K562 (cell line): ENCODE measurements at regions not wholly inside any gene's neighbourhood (a gene's known extent, or its start where the extent isn't known, plus 50 kb on each side); places are given as distances from the start of the nearest gene placed in this dataset.

Experiments used
- ATAC-seq: fragments of 200-7000 bp; cut with Tn5 transposase; 3 replicates; pipeline ENCODE4 v1.9.1; 2020; ENCODE audit warnings: moderate library complexity
- BruUV-seq: library from RNA; stranded (reverse); fragments of 400-500 nt; replicated peaks from 2 replicates; lab custom pipeline; 2021; lab: Mats Ljungman, UMichigan
- CTCF ChIA-PET: fragments of 300-600 bp; formaldehyde crosslinking; extraction: SDS; loops from one replicate; lab custom pipeline; 2021; ENCODE audit warnings: low intra/inter-chr PET ratio; lab: Yijun Ruan, JAX
- POLR2A ChIA-PET: fragments of 300-600, 350-650 bp; sonication (Branson Sonifier 250); formaldehyde crosslinking; extraction: SDS; loops from one replicate; lab custom pipeline; 2021; ENCODE audit warnings: antibody characterized with exemption, inconsistent platforms; lab: Yijun Ruan, JAX
- DNase-seq, 4 experiments: peaks; one replicate each; pipeline versions ENCODE4 v3.0.0 to v3.0.0-alpha.2; 2011 to 2018; ENCODE audit warnings: low spot score in 3 of 4, mixed read lengths in 3 of 4; ENCODE audit errors: extremely low read depth in 1 of 4
- FAIRE-seq: peaks from 2 replicates; lab custom pipeline; 2011; peaks lifted over from hg19 to GRCh38; lab: Jason Lieb, UNC
- H2AFZ ChIP-seq: 2 replicates; pipeline ENCODE4 v1.6.0; 2011; ENCODE audit warnings: low read depth, low read length, control low read depth, inconsistent platforms
- H3K27ac ChIP-seq: fragments of 200-600 bp; 3 replicates; pipeline ENCODE4 v1.8.0; 2011; ENCODE audit warnings: low read depth, mild to moderate bottlenecking, control low read depth, inconsistent platforms, low read length, moderate library complexity, mixed read lengths; ENCODE audit errors: extremely low read depth
- H3K27me3 ChIP-seq, 2 experiments: fragments of 300-600 bp in 1 of 2; 2 replicates in 1 of 2; 3 replicates in 1 of 2; pipeline versions ENCODE4 v1.6.0 to v1.8.0; 2011; ENCODE audit warnings: inconsistent platforms in 2 of 2, low read length in 2 of 2, mild to moderate bottlenecking in 1 of 2, mixed read lengths in 1 of 2, moderate library complexity in 1 of 2; ENCODE audit not compliant: control insufficient read depth in 2 of 2, insufficient read depth in 2 of 2
- H3K36me3 ChIP-seq: fragments of 300-600 bp; 3 replicates; pipeline ENCODE4 v1.8.0; 2011; ENCODE audit warnings: mild to moderate bottlenecking, low read length, inconsistent platforms; ENCODE audit not compliant: control insufficient read depth, insufficient read depth
- H3K4me1 ChIP-seq, 2 experiments: fragments of 200-600 bp in 1 of 2; replicated peaks in 1 of 2; 2 replicates in 1 of 2; 3 replicates in 1 of 2; pipeline versions ENCODE4 v1.5.1 to v1.8.0; 2011; ENCODE audit warnings: inconsistent platforms in 2 of 2, low read length in 2 of 2, mild to moderate bottlenecking in 1 of 2, mixed read lengths in 1 of 2, moderate library complexity in 1 of 2; ENCODE audit not compliant: control insufficient read depth in 2 of 2, insufficient read depth in 2 of 2
- H3K4me2 ChIP-seq: 2 replicates; pipeline ENCODE4 v1.6.1; 2011; ENCODE audit warnings: low read length, control low read depth, inconsistent platforms, mixed read lengths; ENCODE audit not compliant: insufficient read depth
- H3K4me3 ChIP-seq: fragments of 200-600 bp; sonication (generic), shearing (Covaris generic); 2 replicates; pipeline ENCODE4 v1.5.1; 2016; ENCODE audit warnings: control low read depth, inconsistent platforms
- H3K79me2 ChIP-seq: fragments of 200-600 bp; 3 replicates; pipeline ENCODE4 v1.8.0; 2011; ENCODE audit warnings: low read length, inconsistent platforms; ENCODE audit not compliant: control insufficient read depth, insufficient read depth
- H3K9ac ChIP-seq, 2 experiments: 2 replicates each; pipeline versions ENCODE4 v1.6.0 to v1.6.1; 2011; ENCODE audit warnings: low read depth in 2 of 2, low read length in 2 of 2, control low read depth in 1 of 2, inconsistent platforms in 1 of 2, mild to moderate bottlenecking in 1 of 2, mixed read lengths in 1 of 2; ENCODE audit not compliant: insufficient read depth in 1 of 2
- H3K9me1 ChIP-seq: one replicate; pipeline ENCODE4 v1.6.0; 2011; ENCODE audit warnings: inconsistent platforms, mild to moderate bottlenecking, low read length, moderate library complexity; ENCODE audit not compliant: control insufficient read depth, insufficient read depth
- H3K9me3 ChIP-seq: replicated peaks from 2 replicates; pipeline ENCODE4 v1.5.1; 2011; ENCODE audit warnings: low read depth, low read length, inconsistent platforms; ENCODE audit not compliant: control insufficient read depth, insufficient read depth
- H4K20me1 ChIP-seq: replicated peaks from 2 replicates; pipeline ENCODE4 v1.6.1; 2011; ENCODE audit warnings: low read length, inconsistent platforms, mixed read lengths; ENCODE audit not compliant: control insufficient read depth, insufficient read depth
- ARID3B ChIP-seq: fragments of 250-450 bp; sonication (Bioruptor Pico); IDR thresholded peaks from 2 replicates; pipeline ENCODE4 v1.4.0; 2020; ENCODE audit warnings: borderline replicate concordance
- BRF1 ChIP-seq: IDR thresholded peaks from 3 replicates; pipeline ENCODE4 v1.6.1; 2011; ENCODE audit warnings: borderline replicate concordance, mild to moderate bottlenecking; ENCODE audit not compliant: insufficient read length; ENCODE audit errors: extremely low read depth
- CAMTA2 ChIP-seq: fragments of 250-450 bp; sonication (Bioruptor Pico); conservative IDR thresholded peaks from 2 replicates; pipeline ENCODE4 v1.5.1; 2022
- CREB1 ChIP-seq, 2 experiments: sonication (generic) in 1 of 2; formaldehyde crosslinking in 1 of 2; IDR thresholded peaks; 2 replicates each; pipeline versions ENCODE4 v1.6.1 to v1.8.0; 2012 to 2022; ENCODE audit warnings: inconsistent platforms in 1 of 2, mild to moderate bottlenecking in 1 of 2, missing genetic modification reagents in 1 of 2, moderate library complexity in 1 of 2
- CTCFL ChIP-seq: IDR thresholded peaks from 2 replicates; pipeline ENCODE4 v1.6.1; 2011; ENCODE audit warnings: borderline replicate concordance, low read depth, mild to moderate bottlenecking, moderate library complexity, low read length; ENCODE audit not compliant: insufficient read depth, poor library complexity, severe bottlenecking
- E2F4 ChIP-seq: sonication (generic); formaldehyde crosslinking; IDR thresholded peaks from 2 replicates; pipeline ENCODE4 v1.8.0; 2022; ENCODE audit warnings: mild to moderate bottlenecking, low read depth, missing genetic modification reagents
- GATAD2A ChIP-seq: fragments of 450-650 bp; IDR thresholded peaks from 2 replicates; pipeline ENCODE4 v1.6.1; 2017
- HMBOX1 ChIP-seq: sonication (generic); IDR thresholded peaks from 2 replicates; pipeline ENCODE4 v1.6.1; 2016
- RFX1 ChIP-seq: fragments of 450-650 bp; IDR thresholded peaks from 2 replicates; pipeline ENCODE4 v1.6.1; 2016; ENCODE audit warnings: mild to moderate bottlenecking, moderate library complexity
- SMAD4 ChIP-seq: fragments of 250-450 bp; sonication (Bioruptor Pico); conservative IDR thresholded peaks from 2 replicates; pipeline ENCODE4 v1.8.0; 2021; ENCODE audit warnings: inconsistent platforms, mild to moderate bottlenecking, moderate library complexity
- SMC3 ChIP-seq: conservative IDR thresholded peaks from 2 replicates; pipeline ENCODE4 v1.6.1; 2011; ENCODE audit warnings: low read depth, low read length, improper control_type of control experiment; ENCODE audit not compliant: insufficient read depth
- ZKSCAN8 ChIP-seq: fragments of 200-800 bp; sonication (Bioruptor generic); IDR thresholded peaks from 2 replicates; pipeline ENCODE4 v1.6.1; 2016; ENCODE audit warnings: missing genetic modification characterization, missing compliant biosample characterization
- ZNF134 ChIP-seq: fragments of 250-450 bp; sonication (Bioruptor Pico); conservative IDR thresholded peaks from 2 replicates; pipeline ENCODE4 v1.4.0; 2020
- ZNF140 ChIP-seq: fragments of 250-450 bp; sonication (Bioruptor Pico); IDR thresholded peaks from 2 replicates; pipeline ENCODE4 v1.8.0; 2021; ENCODE audit warnings: moderate library complexity, mild to moderate bottlenecking, inconsistent platforms
- ZNF41 ChIP-seq: fragments of 250-450 bp; sonication (Bioruptor Pico); conservative IDR thresholded peaks from 2 replicates; pipeline ENCODE4 v1.4.0; 2020; ENCODE audit warnings: mild to moderate bottlenecking
- ZNF79 ChIP-seq: fragments of 250-450 bp; sonication (Bioruptor Pico); IDR thresholded peaks from 2 replicates; pipeline ENCODE4 v1.4.0; 2020; ENCODE audit warnings: low read depth, mild to moderate bottlenecking, moderate library complexity
- ZSCAN32 ChIP-seq: fragments of 450-650 bp; formaldehyde crosslinking; IDR thresholded peaks from 2 replicates; pipeline ENCODE4 v1.4.0; 2020; ENCODE audit warnings: mild to moderate bottlenecking, moderate library complexity
- WGBS: fragments of 100-300 bp; shearing (Covaris generic); methylation state at CpG from one replicate; pipeline ENCODE4 v1.1.6; 2016; ENCODE audit warnings: low coverage, mixed read lengths; ENCODE audit not compliant: insufficient coverage; ENCODE audit errors: missing lambda C conversion rate; 5-methylcytosine and 5-hydroxymethylcytosine counted together
- in situ Hi-C: fragments of 300-500 bp; cut with MboI; formaldehyde crosslinking; loops from 4 replicates; pipeline ENCODE4 v1.15.0; 2018; ENCODE audit warnings: inconsistent platforms, mixed read lengths
- intact Hi-C: fragments of 100-400 bp; cut with micrococcal nuclease; formaldehyde crosslinking; loops from 2 replicates; pipeline ENCODE4 v1.14.2; 2022

- TF ChIP-seq E2F4 (CRISPR knock-in tag) (no peak), ARID3B (CRISPR knock-in tag) (no peak), ZNF79 (no peak), BRF1 (no peak), HMBOX1 (no peak), GATAD2A (no peak), CAMTA2 (CRISPR knock-in tag) (no peak), SMAD4 (no peak)
- TF ChIP-seq, all 486 proteins: peak for 0
These were observed 334.2 kb downstream of the IRX2 start (continued) for GRCh38 chr5:2417301-2417700.

GRCh38 chr5:2415678-2416077 lies 335.8 kb downstream of the IRX2 start:
- Histone ChIP-seq H3K4me2 (no peak overlapping the region), H3K36me3 (no peaks in the 10 kb centered on the region), H3K79me2 (no peaks in the 10 kb centered on the region), H4K20me1 (no peaks in the 10 kb centered on the region), H3K27ac (no peak overlapping the region), H3K9me3 (no peaks in the 10 kb centered on the region), H3K9me1 (no peaks in the 10 kb centered on the region), H3K9ac (no peak overlapping the region), H3K4me3 (no peak overlapping the region), H3K4me1 (peaks cover 0 to 4% of the 10 kb centered on the region in 2 experiments; a peak in 1 of 5 replicates), H3K27me3 (peaks cover 0 to 38% of the 10 kb centered on the region in 2 experiments; a peak in 3 of 5 replicates), H2AFZ (no peak overlapping the region)
- WGBS, result under 1% methylated on average over 19 of the region's 23 CpGs
- intact Hi-C loops (no loop called here), in situ Hi-C loops (no loop called here)
- POLR2A ChIA-PET, result interaction anchor here (0.7 kb wide), 1 partner anchor 9 kb away, joined by 4 read pairs; no protein-coding TSS in a partner anchor
- ATAC-seq (peak; percentile 90), FAIRE-seq (no peak), DNase-seq (peak; percentile 27 to 46 (median 35))
- BruUV-seq, result no TSS peak
- CTCF ChIA-PET, result no interaction called here
- TF ChIP-seq SMC3 (0 out of 2 replicates have a peak, but pooled peaks have one; percentile 40), CTCFL (peak; percentile 57), ZSCAN32 (CRISPR knock-in tag) (no peak), RFX1 (no peak), ZKSCAN8 (CRISPR knock-in tag) (no peak), ZNF140 (CRISPR knock-in tag) (no peak), CREB1 (IDR thresholded peaks at IDR 0.05) (no peak), CREB1 (CRISPR knock-in tag; IDR thresholded peaks at IDR 0.05) (no peak), ZNF41 (CRISPR knock-in tag) (no peak), ZNF134 (CRISPR knock-in tag) (no peak)
